Hindlimb muscle (tissue), 1 donor: ENCODE measurements at regions not wholly inside any gene's neighbourhood (a gene's known extent, or its start where the extent isn't known, plus 50 kb on each side); places are given as distances from the start of the nearest gene placed in this dataset.
A peak's percentile ranks its signal among the peaks of the same experiment; 100 is the strongest.

ENCODE experiments used
- DNase-seq: peaks from one replicate; pipeline ENCODE4 v3.0.0-alpha.2; 2013

GRCh38 chr1:239436286-239436685 is 49.9 kb downstream of the CHRM3 start:
- DNase-seq, result no peak

- DNase-seq, result no peak
Observed at GRCh38 chr1:239437822-239438221, 51.5 kb downstream of the CHRM3 start.

- no peak for DNase-seq
Observed at GRCh38 chr1:239438891-239439290, 52.5 kb downstream of the CHRM3 start.

DNA sequence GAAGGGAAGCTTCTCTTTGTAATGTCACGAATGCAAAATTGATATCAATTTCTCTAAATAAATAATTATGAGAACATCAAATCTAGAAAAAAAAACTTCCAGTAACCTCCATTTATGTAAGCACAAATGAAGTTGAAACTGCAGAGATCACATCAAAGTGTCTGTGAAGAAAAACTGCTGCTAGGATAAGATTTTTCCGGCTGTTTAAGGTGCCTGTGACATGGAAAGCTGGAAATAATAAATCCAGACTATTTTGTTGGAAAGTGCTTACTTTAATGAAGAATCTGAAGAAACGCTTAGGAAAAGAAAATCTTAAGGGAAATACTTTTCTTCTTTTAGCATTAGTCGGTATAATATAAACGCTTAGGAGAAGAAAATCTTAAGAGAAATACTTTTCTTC is 57.0 kb downstream of the CHRM3 start:
- DNase-seq, result peak; percentile 33

- no peak for DNase-seq
Observed at GRCh38 chr1:239446611-239447010, 60.2 kb downstream of the CHRM3 start.

- no peak for DNase-seq
Observed at GRCh38 chr1:239448911-239449310, 62.5 kb downstream of the CHRM3 start.

DNA sequence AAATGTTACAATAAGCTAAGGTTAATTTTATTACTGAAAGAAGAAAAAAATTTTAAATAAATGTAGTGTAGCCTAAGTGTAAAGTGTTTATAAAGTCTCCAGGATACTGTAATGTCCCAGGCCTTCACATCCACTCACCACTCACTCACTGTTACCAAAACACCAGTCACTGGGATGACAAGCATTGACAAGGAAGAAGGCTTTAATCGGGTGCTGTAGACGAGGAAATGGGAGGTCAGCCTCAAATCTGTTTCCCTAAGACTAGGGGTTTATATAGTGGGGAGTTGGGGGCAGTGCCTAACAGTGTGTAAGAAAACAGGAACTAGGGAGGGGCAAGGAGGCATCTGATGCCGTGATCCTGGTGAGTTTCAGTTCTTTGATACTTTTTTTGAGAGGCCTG is 69.4 kb downstream of the CHRM3 start:
- no peak for DNase-seq

DNA sequence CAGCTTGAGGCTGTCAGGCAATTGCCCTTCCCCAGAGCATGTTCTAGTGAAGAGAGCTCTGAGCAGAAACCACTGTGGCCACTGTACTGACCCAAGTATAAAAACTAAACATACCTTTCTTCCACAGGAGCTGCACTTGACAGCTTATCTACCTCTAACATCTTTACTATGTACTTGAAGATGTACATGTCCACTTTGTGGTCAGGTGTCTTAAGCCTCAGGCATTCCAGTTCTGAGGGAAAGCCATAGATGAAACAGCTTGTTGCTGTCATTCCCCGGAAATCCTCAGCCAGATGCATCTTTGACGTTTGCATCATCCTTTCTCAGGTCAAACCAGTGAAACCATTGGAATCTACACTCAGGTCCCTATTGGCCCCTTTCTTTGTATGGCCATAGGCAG is 70.4 kb downstream of the CHRM3 start:
- no peak for DNase-seq

GRCh38 chr1:239457491-239458143 is 71.2 kb downstream of the CHRM3 start:
- no peak for DNase-seq

GRCh38 chr1:239458144-239458500 is 71.8 kb downstream of the CHRM3 start:
- no peak for DNase-seq

- peak; percentile 29 for DNase-seq
Observed at GRCh38 chr1:239467730-239468129, 81.4 kb downstream of the CHRM3 start.

GRCh38 chr1:239478069-239478468 is 91.7 kb downstream of the CHRM3 start:
- DNase-seq, result no peak

GRCh38 chr1:239483391-239483790 is 97.0 kb downstream of the CHRM3 start:
- DNase-seq, result no peak

DNA sequence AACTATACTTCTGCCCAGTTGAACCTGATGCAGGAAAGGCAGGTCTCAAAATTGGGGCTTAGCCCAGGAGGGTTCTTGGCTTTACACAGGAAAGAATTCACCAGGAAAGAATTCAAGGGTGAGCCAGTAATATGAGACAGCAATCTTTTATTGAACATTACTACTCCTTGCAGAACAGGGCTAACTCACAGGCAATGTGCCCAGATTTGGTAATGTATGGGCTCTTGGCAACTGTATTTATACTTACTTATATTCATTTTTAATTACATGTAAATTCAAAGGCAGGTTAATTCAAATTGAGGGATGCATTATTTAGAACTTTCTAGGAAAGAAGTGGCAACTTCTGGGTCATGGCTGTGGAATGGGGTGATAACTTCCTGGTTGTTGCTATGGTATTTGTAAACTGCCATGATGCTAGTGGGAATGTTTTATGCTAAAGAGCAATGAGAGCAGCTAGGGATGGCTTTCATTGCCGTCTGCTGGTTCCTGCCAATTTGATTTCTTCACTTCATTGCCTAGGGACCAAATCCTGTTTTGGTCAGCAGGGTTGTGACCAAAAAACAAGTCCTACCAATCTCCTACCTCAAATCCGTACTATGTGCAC is 107.5 kb downstream of the CHRM3 start:
- no peak for DNase-seq

DNA sequence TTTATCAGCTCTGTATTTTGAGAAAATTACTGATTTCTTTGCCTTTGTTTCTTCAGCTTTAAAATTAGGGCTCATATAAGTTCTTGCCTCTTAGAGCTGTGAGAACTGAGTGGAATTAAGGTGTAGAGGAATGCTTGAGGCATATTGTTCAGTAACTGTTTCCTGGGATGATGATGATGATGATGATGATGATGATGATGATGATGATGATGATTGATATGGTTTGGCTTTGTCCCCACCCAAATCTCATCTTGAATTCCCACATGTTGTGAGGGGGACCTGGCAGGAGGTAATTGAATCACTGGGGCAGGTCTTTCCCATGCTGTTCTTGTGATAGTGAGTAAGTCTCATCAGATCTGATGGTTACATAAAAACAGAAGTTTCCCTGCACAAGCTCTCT is 118.7 kb downstream of the CHRM3 start:
- no peak for DNase-seq

GRCh38 chr1:239507826-239508225 is 121.5 kb downstream of the CHRM3 start:
- DNase-seq, result no peak

- DNase-seq, result no peak
Observed at GRCh38 chr1:239511875-239512274, 125.5 kb downstream of the CHRM3 start.

DNA sequence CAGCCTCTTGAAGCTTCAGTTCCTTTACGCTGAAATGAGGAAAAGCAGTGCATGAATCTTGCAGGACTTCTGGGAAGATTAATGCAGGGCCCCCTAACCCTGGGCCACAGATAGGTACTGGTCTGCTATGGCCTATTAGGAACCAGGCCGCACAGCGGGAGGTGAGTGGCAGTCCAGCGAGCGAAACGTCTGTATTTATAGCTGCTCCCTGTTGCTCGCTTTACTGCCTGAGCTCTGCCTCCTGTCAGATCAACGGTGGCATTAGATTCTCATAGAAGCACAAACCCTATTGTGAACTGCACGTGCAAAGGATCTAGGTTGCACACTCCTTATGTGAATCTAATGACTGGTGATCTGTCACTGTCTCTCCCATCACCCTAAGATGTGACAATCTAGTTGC is 130.2 kb downstream of the CHRM3 start:
- no peak for DNase-seq

GRCh38 chr1:239526391-239526790 is 140.0 kb downstream of the CHRM3 start:
- DNase-seq, result no peak

GRCh38 chr1:239527051-239527693 is 140.8 kb downstream of the CHRM3 start:
- DNase-seq, result no peak

GRCh38 chr1:239536165-239536849 is 149.9 kb downstream of the CHRM3 start:
- no peak for DNase-seq

- no peak for DNase-seq
Observed at GRCh38 chr1:239537795-239538194, 151.4 kb downstream of the CHRM3 start.

DNA sequence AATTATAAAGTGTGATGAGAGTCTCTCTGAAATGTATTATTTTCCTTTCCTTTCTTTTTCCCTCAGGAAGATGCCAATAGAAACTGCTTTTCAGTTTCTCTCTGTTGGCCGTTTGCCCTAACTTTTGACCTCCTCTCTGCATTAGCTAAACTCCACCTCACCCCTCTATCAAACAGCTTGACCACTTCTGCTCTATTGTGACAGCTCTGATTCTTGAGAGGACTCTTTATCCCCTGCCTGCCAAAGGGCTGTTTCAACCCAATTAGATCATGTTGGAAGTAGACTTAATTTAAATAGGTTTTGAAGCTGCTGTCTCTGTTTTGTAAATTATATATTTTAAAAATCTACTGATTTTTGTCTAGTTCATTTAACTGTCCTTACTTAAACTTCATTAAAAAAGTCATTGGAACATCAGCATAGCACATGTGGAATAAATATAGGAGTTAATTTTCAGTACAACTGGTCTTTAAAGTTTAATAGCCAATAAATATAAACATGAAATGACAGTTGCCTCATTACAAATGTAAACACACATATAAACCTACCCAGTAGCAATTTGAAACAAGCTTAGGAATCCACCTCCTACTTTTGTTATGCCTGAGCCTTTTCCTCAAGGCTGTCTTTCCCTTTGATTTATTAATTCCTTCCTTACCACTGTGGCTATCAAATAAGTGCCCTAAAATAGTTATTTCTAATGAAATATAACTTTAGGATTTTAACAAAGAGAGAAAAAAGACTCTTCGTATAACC is 152.0 kb downstream of the CHRM3 start:
- DNase-seq, result no peak
